ENCODE measurements at regions not wholly inside any gene's neighbourhood (a gene's known extent, or its start where the extent isn't known, plus 50 kb on each side); places are given as distances from the start of the nearest gene placed in this dataset.

DNA sequence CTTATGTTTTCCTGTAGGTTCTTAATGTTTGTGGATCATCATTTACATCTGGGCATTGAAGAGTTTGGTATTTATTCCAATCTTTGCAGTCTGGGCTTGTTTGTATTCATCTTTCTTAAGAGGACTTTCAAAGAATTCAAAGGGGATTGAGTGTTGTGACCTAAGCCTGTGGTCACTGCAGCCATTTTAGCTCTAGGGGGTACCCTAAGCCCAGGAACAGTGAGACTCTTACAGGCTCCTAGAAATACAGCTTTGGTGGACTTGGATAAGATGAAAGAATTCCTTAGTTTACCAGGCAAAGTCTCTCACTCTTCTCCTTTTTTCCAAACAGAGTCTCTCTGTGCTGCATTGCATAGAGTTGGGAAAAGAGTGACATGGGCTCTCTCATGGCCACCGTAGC, 2539.0 kb upstream of the PCDH20 start:
- Histone ChIP-seq H3K27me3 (replicated peaks in 2 of 5; ENCODE audit: control insufficient read depth in 4 of 5, insufficient read depth in 5 of 5, low read length in 4 of 5) (no peaks in the 10 kb centered on the region), H3K36me3 (ENCODE audit: control insufficient read depth in 4 of 4, insufficient read depth in 4 of 4, low read length in 3 of 4) (no peaks in the 10 kb centered on the region), H3K4me1 (ENCODE audit: control extremely low read depth in 1 of 4, control insufficient read depth in 4 of 4, insufficient read depth in 4 of 4, low read length in 3 of 4) (no peaks in the 10 kb centered on the region), H3K4me3 (ENCODE audit: control insufficient read depth in 1 of 7, extremely low read depth in 1 of 7, insufficient read depth in 4 of 7, low read depth in 2 of 7, low read length in 6 of 7) (no peak overlapping the region), H3K27ac (ENCODE audit: insufficient read depth in 1 of 2, low read depth in 1 of 2, low read length in 2 of 2, poor library complexity in 1 of 2, severe bottlenecking in 2 of 2) (no peak overlapping the region), H3K9me3 (ENCODE audit: control extremely low read depth in 1 of 5, control insufficient read depth in 4 of 5, insufficient read depth in 2 of 5, low read depth in 1 of 5, low read length in 4 of 5) (peaks cover 0 to 2% (median 2%) of the 10 kb centered on the region in 5 experiments)
- 100% methylated on average over 1 of the region's 1 CpG for WGBS (ENCODE audit: insufficient coverage)
- DNase-seq = no peak
- ChIA-PET POLR2A (no interaction called here), CTCF (no interaction called here)

DNA sequence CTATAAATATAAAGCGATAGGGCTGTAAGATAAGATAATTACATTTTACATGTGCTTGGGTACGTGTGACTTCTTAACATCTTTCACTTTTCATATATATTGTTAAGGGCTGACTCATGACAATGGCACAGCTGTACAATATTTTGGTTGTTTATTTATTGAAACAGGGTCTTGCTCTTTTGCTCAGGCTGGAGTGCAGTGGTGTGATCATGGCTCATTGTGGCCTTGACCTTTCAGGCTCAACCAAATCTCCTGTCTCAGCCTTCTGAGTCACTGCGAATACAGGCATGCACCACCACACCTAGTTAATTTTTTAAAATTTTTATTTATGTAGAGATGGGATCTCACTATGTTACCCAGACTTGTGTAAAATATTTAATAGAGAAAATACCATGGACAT, 2532.4 kb upstream of the PCDH20 start:
- WGBS (ENCODE audit: insufficient coverage) = no CpG with 5 or more reads among the region's 3 CpGs
- Histone ChIP-seq H3K27me3 (replicated peaks in 2 of 5; ENCODE audit: control insufficient read depth in 4 of 5, insufficient read depth in 5 of 5, low read length in 4 of 5) (no peaks in the 10 kb centered on the region), H3K4me3 (ENCODE audit: control insufficient read depth in 1 of 7, extremely low read depth in 1 of 7, insufficient read depth in 4 of 7, low read depth in 2 of 7, low read length in 6 of 7) (no peak overlapping the region), H3K9me3 (ENCODE audit: control extremely low read depth in 1 of 5, control insufficient read depth in 4 of 5, insufficient read depth in 2 of 5, low read depth in 1 of 5, low read length in 4 of 5) (no peaks in the 10 kb centered on the region), H3K27ac (ENCODE audit: insufficient read depth in 1 of 2, low read depth in 1 of 2, low read length in 2 of 2, poor library complexity in 1 of 2, severe bottlenecking in 2 of 2) (no peak overlapping the region), H3K36me3 (ENCODE audit: control insufficient read depth in 4 of 4, insufficient read depth in 4 of 4, low read length in 3 of 4) (no peaks in the 10 kb centered on the region), H3K4me1 (ENCODE audit: control extremely low read depth in 1 of 4, control insufficient read depth in 4 of 4, insufficient read depth in 4 of 4, low read length in 3 of 4) (no peaks in the 10 kb centered on the region)
- no peak for DNase-seq
- CTCF ChIA-PET = no interaction called here
- POLR2A ChIA-PET = no interaction called here

DNA sequence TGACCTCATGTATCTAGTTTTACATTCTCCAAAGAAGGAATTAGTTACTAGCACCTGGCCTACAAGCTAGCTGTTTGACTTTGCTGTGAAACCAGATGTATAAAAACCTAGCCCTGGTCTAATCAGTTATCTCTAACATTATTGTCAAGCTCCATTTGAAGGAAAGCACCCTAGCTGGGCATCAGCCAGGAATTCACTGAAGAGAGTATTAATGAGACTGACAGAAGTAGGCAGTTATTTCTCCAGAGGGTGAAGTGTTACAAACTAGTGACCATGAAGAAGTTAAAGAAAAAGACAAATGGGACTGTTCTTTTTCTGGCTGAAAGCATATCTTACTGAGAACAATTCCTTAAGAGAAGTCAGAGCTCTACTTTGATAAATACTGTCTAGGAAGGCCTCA, 2529.3 kb upstream of the PCDH20 start:
- Histone ChIP-seq H3K36me3 (ENCODE audit: control insufficient read depth in 4 of 4, insufficient read depth in 4 of 4, low read length in 3 of 4) (no peaks in the 10 kb centered on the region), H3K27me3 (replicated peaks in 2 of 5; ENCODE audit: control insufficient read depth in 4 of 5, insufficient read depth in 5 of 5, low read length in 4 of 5) (no peaks in the 10 kb centered on the region), H3K27ac (ENCODE audit: insufficient read depth in 1 of 2, low read depth in 1 of 2, low read length in 2 of 2, poor library complexity in 1 of 2, severe bottlenecking in 2 of 2) (no peak overlapping the region), H3K4me1 (ENCODE audit: control extremely low read depth in 1 of 4, control insufficient read depth in 4 of 4, insufficient read depth in 4 of 4, low read length in 3 of 4) (no peaks in the 10 kb centered on the region), H3K4me3 (ENCODE audit: control insufficient read depth in 1 of 7, extremely low read depth in 1 of 7, insufficient read depth in 4 of 7, low read depth in 2 of 7, low read length in 6 of 7) (no peak overlapping the region), H3K9me3 (ENCODE audit: control extremely low read depth in 1 of 5, control insufficient read depth in 4 of 5, insufficient read depth in 2 of 5, low read depth in 1 of 5, low read length in 4 of 5) (no peaks in the 10 kb centered on the region)
- DNase-seq = no peak
- ChIA-PET POLR2A (no interaction called here), CTCF (no interaction called here)

DNA sequence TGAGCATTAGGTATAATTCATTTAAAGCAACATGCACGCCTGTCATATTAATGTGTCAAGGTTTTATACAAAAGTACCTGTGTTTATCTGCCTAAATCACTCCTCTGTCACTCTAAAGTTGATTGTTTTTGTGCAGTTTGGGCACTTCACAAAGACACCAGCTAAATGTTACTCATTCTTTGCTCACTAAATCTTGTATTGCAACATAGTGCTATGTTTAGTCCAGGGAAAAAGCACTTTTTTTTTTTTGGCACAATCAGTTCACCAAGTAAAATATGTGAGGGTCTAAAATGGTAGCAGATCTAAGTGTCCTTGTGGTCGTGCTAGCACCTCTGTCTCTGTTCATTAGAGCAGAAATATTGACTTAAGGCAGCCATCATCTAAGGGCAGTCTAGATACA, 2526.7 kb upstream of the PCDH20 start:
- Histone ChIP-seq H3K4me3 (ENCODE audit: control insufficient read depth in 1 of 7, extremely low read depth in 1 of 7, insufficient read depth in 4 of 7, low read depth in 2 of 7, low read length in 6 of 7) (no peak overlapping the region), H3K4me1 (ENCODE audit: control extremely low read depth in 1 of 4, control insufficient read depth in 4 of 4, insufficient read depth in 4 of 4, low read length in 3 of 4) (no peaks in the 10 kb centered on the region), H3K9me3 (ENCODE audit: control extremely low read depth in 1 of 5, control insufficient read depth in 4 of 5, insufficient read depth in 2 of 5, low read depth in 1 of 5, low read length in 4 of 5) (no peaks in the 10 kb centered on the region), H3K27ac (ENCODE audit: insufficient read depth in 1 of 2, low read depth in 1 of 2, low read length in 2 of 2, poor library complexity in 1 of 2, severe bottlenecking in 2 of 2) (no peak overlapping the region), H3K36me3 (ENCODE audit: control insufficient read depth in 4 of 4, insufficient read depth in 4 of 4, low read length in 3 of 4) (no peaks in the 10 kb centered on the region), H3K27me3 (replicated peaks in 2 of 5; ENCODE audit: control insufficient read depth in 4 of 5, insufficient read depth in 5 of 5, low read length in 4 of 5) (no peaks in the 10 kb centered on the region)
- no peak for DNase-seq
- ChIA-PET CTCF (no interaction called here), POLR2A (no interaction called here)
- 83% methylated on average over 1 of the region's 2 CpGs for WGBS (ENCODE audit: insufficient coverage)

DNA sequence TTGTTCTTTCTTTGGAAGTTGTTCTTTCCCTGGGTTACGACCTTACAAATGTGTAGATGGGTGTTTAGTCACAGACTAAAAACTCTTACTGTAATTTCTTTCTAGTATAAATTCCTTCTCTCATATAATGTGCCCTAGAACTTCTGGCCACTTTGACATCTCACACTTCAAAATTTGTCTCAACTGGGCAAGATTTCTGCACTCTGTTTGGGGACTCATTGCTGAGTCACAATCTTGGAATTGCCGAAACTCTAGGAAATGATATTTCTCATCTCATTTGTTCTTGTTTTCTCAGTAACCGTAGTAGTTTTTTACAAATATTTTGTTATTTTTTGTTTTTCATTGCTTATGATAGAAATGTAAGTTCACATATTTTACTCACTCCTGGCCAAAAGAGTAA, 2523.2 kb upstream of the PCDH20 start:
- Histone ChIP-seq H3K4me1 (ENCODE audit: control extremely low read depth in 1 of 4, control insufficient read depth in 4 of 4, insufficient read depth in 4 of 4, low read length in 3 of 4) (no peaks in the 10 kb centered on the region), H3K27ac (ENCODE audit: insufficient read depth in 1 of 2, low read depth in 1 of 2, low read length in 2 of 2, poor library complexity in 1 of 2, severe bottlenecking in 2 of 2) (no peak overlapping the region), H3K27me3 (replicated peaks in 2 of 5; ENCODE audit: control insufficient read depth in 4 of 5, insufficient read depth in 5 of 5, low read length in 4 of 5) (no peaks in the 10 kb centered on the region), H3K4me3 (ENCODE audit: control insufficient read depth in 1 of 7, extremely low read depth in 1 of 7, insufficient read depth in 4 of 7, low read depth in 2 of 7, low read length in 6 of 7) (no peak overlapping the region), H3K9me3 (ENCODE audit: control extremely low read depth in 1 of 5, control insufficient read depth in 4 of 5, insufficient read depth in 2 of 5, low read depth in 1 of 5, low read length in 4 of 5) (peaks cover 0 to 4% (median 0%) of the 10 kb centered on the region in 5 experiments), H3K36me3 (ENCODE audit: control insufficient read depth in 4 of 4, insufficient read depth in 4 of 4, low read length in 3 of 4) (no peaks in the 10 kb centered on the region)
- 100% methylated on average over 1 of the region's 3 CpGs for WGBS (ENCODE audit: insufficient coverage)
- ChIA-PET POLR2A (no interaction called here), CTCF (no interaction called here)
- no peak for DNase-seq

DNA sequence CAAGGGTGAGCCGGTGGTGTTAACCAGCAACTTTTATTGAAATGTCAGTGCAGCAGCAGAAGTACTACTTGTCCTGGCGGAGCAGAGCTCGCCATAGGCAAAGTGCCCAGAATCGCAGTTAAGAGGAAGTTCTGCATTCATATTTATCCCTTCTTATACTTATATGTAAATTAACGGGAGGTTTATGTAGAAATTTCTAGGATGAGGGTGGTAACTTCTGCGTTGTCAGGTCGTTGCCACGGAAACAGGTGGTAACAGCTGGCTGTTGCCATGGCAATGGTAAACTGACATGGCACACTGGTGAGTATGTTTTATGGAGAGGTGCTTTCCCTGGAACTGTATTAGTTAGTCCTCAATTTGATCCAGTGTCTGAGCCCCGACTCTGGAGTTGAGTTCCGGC, 2494.9 kb upstream of the PCDH20 start:
- CTCF ChIA-PET = no interaction called here
- peak in 2 of 3 donors; percentile 19 to 25 for DNase-seq
- POLR2A ChIA-PET = no interaction called here
- Histone ChIP-seq H3K27ac (ENCODE audit: insufficient read depth in 1 of 2, low read depth in 1 of 2, low read length in 2 of 2, poor library complexity in 1 of 2, severe bottlenecking in 2 of 2) (no peak overlapping the region), H3K36me3 (ENCODE audit: control insufficient read depth in 4 of 4, insufficient read depth in 4 of 4, low read length in 3 of 4) (no peaks in the 10 kb centered on the region), H3K4me1 (ENCODE audit: control extremely low read depth in 1 of 4, control insufficient read depth in 4 of 4, insufficient read depth in 4 of 4, low read length in 3 of 4) (no peaks in the 10 kb centered on the region), H3K9me3 (ENCODE audit: control extremely low read depth in 1 of 5, control insufficient read depth in 4 of 5, insufficient read depth in 2 of 5, low read depth in 1 of 5, low read length in 4 of 5) (no peaks in the 10 kb centered on the region), H3K4me3 (ENCODE audit: control insufficient read depth in 1 of 7, extremely low read depth in 1 of 7, insufficient read depth in 4 of 7, low read depth in 2 of 7, low read length in 6 of 7) (no peak overlapping the region), H3K27me3 (replicated peaks in 2 of 5; ENCODE audit: control insufficient read depth in 4 of 5, insufficient read depth in 5 of 5, low read length in 4 of 5) (no peaks in the 10 kb centered on the region)
- WGBS (ENCODE audit: insufficient coverage) = 81% methylated on average over 2 of the region's 10 CpGs

DNA sequence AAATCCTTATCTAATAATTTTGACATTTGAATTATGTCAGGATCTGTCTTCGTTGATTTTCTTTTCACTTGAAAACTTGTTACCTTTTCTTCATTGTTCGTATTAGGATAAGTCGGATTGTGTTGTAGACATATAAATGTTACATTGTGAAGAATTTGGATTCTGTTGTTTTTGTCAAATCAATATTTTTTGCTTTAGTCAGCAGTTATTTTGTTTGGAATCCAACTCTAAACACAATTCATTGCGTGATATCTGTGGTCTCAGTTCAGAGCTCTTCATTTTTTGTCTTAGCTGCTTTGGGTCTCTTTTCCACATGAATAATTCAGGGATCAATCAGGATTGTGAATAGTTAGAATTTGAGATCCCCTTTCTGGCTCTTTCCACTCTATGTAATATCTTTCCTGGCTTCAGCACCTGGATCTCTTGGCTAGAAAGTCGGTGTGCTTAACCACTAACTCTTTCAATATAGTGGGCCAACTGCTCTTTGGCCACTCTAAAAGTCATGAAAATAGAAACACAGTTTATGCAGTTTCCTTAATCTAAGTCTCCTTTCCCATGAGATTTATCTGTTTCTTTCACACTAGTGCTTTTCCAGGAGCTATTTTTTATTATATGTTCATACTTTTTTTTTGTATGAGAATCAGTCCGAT, 2494.2 kb upstream of the PCDH20 start:
- no peaks in the 10 kb centered on the region for H3K9me3 ChIP-seq (ENCODE audit: control extremely low read depth in 1 of 5, control insufficient read depth in 4 of 5, insufficient read depth in 2 of 5, low read depth in 1 of 5, low read length in 4 of 5)
- POLR2A ChIA-PET = no interaction called here
- no peak overlapping the region for H3K27ac ChIP-seq (ENCODE audit: insufficient read depth in 1 of 2, low read depth in 1 of 2, low read length in 2 of 2, poor library complexity in 1 of 2, severe bottlenecking in 2 of 2)
- H3K4me1 ChIP-seq (ENCODE audit: control extremely low read depth in 1 of 4, control insufficient read depth in 4 of 4, insufficient read depth in 4 of 4, low read length in 3 of 4) = no peaks in the 10 kb centered on the region
- WGBS (ENCODE audit: insufficient coverage) = 90% methylated on average over 2 of the region's 6 CpGs
- no peak for DNase-seq
- CTCF ChIA-PET = no interaction called here
- H3K27me3 ChIP-seq (replicated peaks in 2 of 5; ENCODE audit: control insufficient read depth in 4 of 5, insufficient read depth in 5 of 5, low read length in 4 of 5) = no peaks in the 10 kb centered on the region
- H3K36me3 ChIP-seq (ENCODE audit: control insufficient read depth in 4 of 4, insufficient read depth in 4 of 4, low read length in 3 of 4) = no peaks in the 10 kb centered on the region
- no peak overlapping the region for H3K4me3 ChIP-seq (ENCODE audit: control insufficient read depth in 1 of 7, extremely low read depth in 1 of 7, insufficient read depth in 4 of 7, low read depth in 2 of 7, low read length in 6 of 7)
